ENCODE measurements at regions not wholly inside any gene's neighbourhood (a gene's known extent, or its start where the extent isn't known, plus 50 kb on each side); places are given as distances from the start of the nearest gene placed in this dataset.

DNA sequence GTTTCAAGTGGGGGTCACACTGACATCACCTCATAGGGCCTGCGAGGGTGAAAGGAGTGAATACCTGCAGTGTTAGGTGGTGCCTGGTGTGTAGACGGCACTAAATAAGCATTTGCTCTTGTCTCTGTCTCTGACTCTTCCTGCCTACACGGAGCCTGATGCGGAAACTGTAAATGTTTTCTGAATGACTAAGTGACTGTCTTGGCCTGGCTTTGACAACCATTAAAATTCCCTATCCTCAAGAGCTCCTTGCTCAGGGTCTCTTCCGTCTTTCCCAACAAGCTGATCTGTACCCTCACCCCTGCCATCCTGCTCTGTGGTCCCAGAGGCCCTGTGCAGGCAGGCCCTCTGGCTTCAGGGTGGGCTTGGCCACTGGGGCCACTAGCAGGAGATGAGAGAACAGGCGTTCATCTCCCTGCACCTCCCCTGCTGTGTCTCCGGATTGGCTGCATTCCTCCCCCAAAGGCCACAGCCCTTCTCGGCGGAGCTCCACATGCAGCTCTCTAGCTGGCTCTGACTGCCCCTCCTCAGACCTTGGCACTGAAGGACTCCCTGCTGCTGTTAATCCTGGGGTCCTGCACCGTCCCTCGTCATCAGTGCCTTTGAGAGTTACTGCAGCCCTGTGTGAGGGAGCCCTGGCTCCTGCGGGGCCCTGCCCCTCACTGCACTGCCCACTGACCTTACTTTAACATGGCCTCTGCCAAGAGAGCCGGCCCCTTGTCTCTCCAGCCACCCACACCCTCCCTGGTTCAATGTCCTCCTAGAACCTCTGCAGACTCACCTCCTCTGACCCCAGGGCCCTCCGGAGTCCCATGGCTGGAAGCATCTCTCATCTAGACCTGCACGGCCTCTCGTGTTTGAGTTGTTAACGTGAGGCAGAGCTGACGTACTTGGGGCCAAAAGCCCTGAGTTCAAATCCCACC is 211.1 kb downstream of the MATN1 start:
- DNase-seq: no peak

GRCh38 chr1:30511563-30511962 is 211.8 kb downstream of the MATN1 start:
- no peak for DNase-seq

GRCh38 chr1:30511106-30511505 is 212.3 kb downstream of the MATN1 start:
- DNase-seq: no peak

GRCh38 chr1:30509670-30510069 is 213.7 kb downstream of the MATN1 start:
- DNase-seq: no peak

GRCh38 chr1:30508611-30509010 is 214.8 kb downstream of the MATN1 start:
- DNase-seq: no peak

DNA sequence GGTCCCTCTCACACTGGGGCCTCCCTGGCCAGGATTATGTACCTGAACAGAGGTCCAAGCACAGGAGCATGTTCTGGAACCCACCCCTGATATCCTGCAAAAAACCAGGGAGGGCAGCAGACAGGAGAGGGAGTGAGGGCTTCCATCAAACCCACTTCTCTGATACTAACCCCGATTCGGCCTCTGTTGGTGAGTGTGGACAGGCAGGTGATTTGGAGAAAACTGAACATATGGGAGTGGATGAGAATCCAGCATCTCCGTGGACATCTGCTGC is 215.3 kb downstream of the MATN1 start:
- no peak for DNase-seq

GRCh38 chr1:30507401-30508174 is 215.8 kb downstream of the MATN1 start:
- DNase-seq: no peak

DNA sequence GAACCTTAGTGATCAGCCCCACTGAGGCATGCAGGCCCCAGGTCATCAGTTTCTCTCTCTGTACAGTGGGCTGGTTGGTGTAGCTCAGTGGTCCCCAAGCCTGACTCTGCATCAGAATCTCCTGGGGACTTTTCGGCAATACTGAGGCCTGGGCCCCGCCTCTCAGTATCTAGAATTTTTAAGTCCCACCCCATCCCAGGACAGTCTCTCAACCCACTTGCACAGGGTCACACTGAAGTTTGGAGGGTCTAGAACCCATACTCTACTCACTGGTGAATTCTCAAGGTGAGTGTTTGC is 216.4 kb downstream of the MATN1 start:
- DNase-seq: no peak

- no peak for DNase-seq
These were observed 216.9 kb downstream of the MATN1 start for GRCh38 chr1:30506291-30507015.

DNA sequence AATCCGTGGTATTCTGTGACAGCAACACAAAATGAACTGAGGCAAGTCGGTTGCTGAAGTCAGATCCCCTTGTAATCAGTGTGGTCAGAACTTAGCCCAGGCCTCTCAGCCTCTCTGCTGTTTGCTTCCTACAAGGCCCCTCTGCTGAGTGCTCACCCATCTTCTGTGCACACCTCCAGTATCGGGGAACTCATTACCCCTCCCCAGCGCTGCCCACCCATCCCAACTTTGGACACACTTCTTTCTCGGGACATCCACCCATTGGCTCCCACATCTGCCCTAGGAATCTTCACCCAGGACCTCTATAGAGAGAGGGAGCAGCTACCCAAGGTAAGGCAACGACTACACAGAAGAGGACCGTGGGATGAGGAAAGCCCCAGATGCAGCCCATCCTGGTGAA is 217.5 kb downstream of the MATN1 start:
- no peak for DNase-seq

DNA sequence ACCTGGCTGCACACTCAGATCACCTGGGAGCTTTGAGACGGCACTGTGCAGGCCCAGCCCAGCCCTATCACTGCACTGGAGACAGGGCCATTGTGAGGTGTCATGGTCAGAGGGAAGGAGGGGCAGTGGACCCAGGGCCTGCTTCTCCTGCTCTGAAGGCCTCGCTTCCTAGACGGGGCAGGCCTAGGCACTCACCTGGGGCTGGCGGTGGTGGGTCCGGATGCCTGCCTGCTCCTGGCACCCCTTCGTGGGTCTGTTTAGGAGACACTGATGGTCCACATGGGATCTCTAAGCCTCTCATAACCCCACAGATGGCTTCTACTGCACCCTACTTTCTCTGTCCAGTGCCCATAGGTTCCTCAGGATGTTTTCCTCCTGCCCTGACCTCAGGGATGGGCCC is 230.9 kb downstream of the MATN1 start:
- DNase-seq: no peak

GRCh38 chr1:30491831-30492230 is 231.6 kb downstream of the MATN1 start:
- no peak for DNase-seq

DNA sequence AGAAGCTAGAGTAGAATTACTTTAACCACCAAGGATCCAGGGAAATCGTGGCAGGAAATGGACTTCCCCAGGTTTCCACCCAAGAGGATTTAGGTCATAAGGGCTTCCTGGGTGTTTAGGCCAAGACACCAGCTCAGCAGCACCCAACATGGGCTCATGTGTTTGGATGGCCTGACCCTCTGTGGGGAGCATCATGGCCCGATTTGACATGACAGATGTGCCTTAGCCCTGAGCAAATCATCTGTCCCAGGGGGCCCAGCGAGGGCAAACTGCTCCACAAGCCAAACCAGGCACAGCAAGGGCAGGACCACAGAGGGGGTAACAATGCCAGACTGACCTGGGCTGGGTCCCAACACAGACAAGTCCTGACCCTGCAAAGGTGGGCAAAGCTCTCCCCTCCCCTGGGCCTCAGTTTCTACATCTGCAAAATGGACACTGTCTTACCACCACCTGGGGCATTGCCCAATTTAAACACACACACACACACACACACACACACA is 232.8 kb downstream of the MATN1 start:
- DNase-seq: no peak

GRCh38 chr1:30489737-30490389 is 233.5 kb downstream of the MATN1 start:
- no peak for DNase-seq

GRCh38 chr1:30488324-30488913 is 235.0 kb downstream of the MATN1 start:
- no peak for DNase-seq

DNA sequence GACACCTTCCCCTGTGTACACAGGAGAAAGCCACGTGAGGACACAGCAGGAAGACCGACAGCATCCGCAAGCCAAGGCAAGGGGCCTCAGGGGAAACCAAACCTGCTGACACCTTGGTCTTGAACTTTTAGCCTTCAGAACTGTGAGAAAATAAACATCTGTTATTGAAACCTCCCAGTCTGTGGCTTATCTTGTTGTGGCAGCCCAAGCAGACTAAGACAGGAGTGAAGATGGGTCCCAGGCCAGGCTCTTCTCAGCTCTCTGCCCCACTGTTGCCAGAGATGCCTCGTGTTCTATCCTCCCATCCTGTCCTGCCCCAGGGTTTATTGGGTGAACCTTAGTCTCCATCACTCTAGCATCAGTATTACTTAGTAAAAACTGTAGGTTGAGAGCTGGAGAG is 236.3 kb downstream of the MATN1 start:
- DNase-seq: no peak

- no peak for DNase-seq
These were observed 238.3 kb downstream of the MATN1 start for GRCh38 chr1:30485072-30485471.

GRCh38 chr1:30484668-30485067 is 238.7 kb downstream of the MATN1 start:
- DNase-seq: no peak

DNA sequence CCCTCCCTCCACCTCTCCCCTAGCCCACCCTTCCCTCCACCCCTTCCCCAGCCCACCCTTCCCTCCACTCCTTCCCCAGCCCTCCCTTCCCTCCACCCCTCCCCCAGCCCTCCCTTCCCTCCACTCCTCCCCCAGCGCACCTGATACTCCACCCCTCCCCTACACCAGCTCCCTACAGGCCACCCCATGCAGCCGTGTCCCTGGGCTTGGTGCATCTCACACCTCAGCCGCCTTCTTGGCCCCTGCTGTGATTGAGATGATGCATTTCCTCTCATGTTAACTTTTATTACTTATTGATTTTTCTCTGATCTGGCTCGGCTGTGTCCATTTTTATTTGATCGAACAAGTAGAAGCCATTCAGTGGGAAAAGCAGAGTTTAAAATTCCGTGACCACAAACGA is 243.8 kb downstream of the MATN1 start:
- no peak for DNase-seq

- DNase-seq: no peak
These were observed 244.4 kb downstream of the MATN1 start for GRCh38 chr1:30478799-30479563.

GRCh38 chr1:30478283-30478682 is 245.1 kb downstream of the MATN1 start:
- no peak for DNase-seq

DNA sequence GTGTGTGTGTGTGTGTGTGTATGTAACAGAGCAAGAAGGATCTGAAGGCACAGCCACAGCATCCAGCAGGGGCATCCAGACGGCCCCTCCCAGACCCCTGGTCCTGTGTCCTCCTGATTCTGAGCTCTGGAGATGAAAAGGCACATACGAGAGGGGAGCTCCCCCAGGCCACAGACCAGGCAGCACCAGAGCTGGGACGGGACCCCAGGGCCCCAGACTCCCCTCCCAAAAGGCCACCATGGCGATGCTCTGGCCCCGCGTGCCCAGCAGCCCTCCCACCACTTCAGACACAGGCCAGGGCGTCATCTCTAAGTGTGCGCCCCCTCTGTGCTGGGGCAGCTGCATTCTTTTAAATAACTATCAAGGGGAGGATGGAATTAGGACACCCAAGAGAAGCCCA is 245.8 kb downstream of the MATN1 start:
- no peak for DNase-seq
